Body of pancreas (tissue), 4 donors: ENCODE measurements at regions not wholly inside any gene's neighbourhood (a gene's known extent, or its start where the extent isn't known, plus 50 kb on each side); places are given as distances from the start of the nearest gene placed in this dataset.

ENCODE experiments used
- CTCF ChIP-seq, 7 experiments: fragments of 450-650 bp in 4 of 7; fragments of 200-600 bp in 3 of 7; sonication (generic) in 3 of 7; IDR thresholded peaks; one replicate each; pipeline ENCODE4 v1.5.1; 2016 to 2019; ENCODE audit warnings: antibody characterized with exemption in 7 of 7
- POLR2A ChIP-seq, 3 donors: fragments of 450-650 bp; IDR thresholded peaks; one replicate each; pipeline ENCODE4 v1.6.1; 2016; ENCODE audit warnings: antibody characterized with exemption in 3 of 3, mild to moderate bottlenecking in 2 of 3

DNA sequence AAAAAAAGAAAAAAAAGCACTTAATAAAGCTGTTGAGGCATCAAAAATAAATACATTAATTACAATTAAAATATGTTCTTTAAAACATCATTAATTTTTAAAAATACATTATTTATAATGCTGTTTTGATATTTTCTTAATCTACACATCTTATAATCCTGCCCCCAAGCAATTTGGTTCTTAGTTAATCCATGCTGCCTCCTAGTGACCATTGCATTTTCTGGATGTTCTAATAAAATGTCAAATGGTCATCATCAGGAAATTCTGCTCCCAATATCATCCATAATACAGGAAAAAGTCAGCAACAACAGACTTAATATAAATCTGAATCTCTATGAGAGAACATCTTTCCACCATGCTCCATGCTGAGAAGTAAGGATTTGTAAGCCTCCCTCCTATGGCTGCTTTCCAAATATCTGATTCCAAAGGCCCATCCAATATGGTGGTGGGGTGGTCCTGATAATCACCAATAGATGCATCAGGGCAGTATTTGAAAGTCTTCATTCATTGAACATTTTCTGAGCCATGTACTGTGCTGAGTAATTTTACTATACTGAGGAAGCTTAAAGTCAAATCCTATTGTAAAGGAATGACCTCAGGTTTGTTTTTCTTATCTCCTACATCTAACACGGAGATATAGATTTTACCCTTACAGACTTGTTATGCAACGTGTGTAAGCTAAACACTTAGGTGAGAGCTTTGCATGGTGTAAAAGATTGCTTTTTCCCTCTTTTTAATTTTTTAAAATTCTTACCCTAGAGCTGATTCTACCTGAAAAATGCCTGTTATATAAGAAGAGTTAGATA is 124.7 kb upstream of the BMAL1 start:
- TF ChIP-seq CTCF (IDR thresholded peaks at IDR 0.05), result peak; percentile 9 to 63 (median 59)
- TF ChIP-seq POLR2A (IDR thresholded peaks at IDR 0.05), result no peak
